ENCODE measurements at regions not wholly inside any gene's neighbourhood (a gene's known extent, or its start where the extent isn't known, plus 50 kb on each side); places are given as distances from the start of the nearest gene placed in this dataset.

DNA sequence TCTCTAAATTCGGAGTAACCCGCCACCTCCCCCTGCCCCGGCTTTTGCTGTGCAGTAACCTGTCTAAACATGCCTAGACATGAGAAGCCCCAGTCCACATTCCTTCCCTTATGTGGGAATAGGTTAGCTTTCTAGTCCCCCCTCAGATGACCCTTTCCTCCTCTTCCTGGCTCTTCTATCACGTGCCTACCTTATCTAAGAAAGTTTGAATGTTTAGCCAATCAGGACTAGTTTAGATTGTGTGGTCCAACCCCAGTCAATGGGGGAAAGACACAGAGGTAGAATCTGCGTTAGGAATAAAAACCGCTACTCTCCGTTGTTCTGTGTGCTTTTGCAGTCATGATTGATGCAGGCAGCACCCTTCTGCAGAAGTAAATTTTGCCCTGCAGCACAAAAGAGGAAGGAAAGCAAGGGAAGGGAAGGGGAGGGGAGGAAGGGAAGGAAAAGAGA lies 69.0 kb upstream of the CD93 start:
- no peak for DNase-seq (ENCODE audit: extremely low read depth, low read depth, low spot score)

- no peak for DNase-seq (ENCODE audit: extremely low read depth, low read depth, low spot score)
These were observed 67.7 kb upstream of the CD93 start for GRCh38 chr20:23153696-23154341.

GRCh38 chr20:23152902-23153301 lies 66.8 kb upstream of the CD93 start:
- DNase-seq (ENCODE audit: extremely low read depth, low read depth, low spot score): no peak

- DNase-seq (ENCODE audit: extremely low read depth, low read depth, low spot score): peak; percentile 63
These were observed 66.3 kb upstream of the CD93 start for GRCh38 chr20:23152308-23152892.

- no peak for DNase-seq (ENCODE audit: extremely low read depth, low read depth, low spot score)
These were observed 65.8 kb upstream of the CD93 start for GRCh38 chr20:23151885-23152284.

DNA sequence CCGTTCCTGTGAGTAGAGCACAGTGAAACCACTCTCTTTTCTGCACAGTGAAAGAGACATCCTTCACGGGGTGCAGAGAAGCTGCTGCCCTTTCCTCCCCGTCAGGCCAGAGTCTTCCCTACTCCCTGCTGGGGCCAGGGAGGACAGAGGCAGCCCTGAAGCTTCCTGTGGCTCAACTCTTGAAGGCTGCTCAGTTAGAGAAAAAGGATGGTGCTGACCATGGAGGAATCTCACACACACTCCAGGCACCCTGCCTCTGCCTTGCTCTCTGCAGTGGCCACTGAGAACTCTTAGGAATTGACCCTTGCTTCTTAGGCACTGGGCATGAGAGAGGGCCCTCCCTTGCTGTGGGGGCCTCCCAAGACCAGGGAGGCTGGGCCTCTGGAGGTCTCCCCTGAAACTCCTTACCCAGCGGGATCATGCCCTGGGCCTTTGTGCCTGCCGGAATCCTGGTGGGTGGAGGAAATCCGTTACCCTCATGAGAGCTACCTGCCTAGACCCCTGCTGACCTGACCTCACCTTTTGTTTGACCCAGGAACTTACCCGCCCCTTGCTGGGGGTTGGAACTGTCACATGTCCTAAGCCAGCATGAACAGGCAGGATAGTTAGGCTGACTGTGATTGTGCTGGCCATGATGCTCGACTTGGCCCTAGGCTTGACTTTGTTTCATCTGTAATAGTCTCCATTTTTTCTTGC lies 65.0 kb upstream of the CD93 start:
- DNase-seq (ENCODE audit: extremely low read depth, low read depth, low spot score): no peak

GRCh38 chr20:23150304-23151007 lies 64.3 kb upstream of the CD93 start:
- DNase-seq (ENCODE audit: extremely low read depth, low read depth, low spot score): no peak

DNA sequence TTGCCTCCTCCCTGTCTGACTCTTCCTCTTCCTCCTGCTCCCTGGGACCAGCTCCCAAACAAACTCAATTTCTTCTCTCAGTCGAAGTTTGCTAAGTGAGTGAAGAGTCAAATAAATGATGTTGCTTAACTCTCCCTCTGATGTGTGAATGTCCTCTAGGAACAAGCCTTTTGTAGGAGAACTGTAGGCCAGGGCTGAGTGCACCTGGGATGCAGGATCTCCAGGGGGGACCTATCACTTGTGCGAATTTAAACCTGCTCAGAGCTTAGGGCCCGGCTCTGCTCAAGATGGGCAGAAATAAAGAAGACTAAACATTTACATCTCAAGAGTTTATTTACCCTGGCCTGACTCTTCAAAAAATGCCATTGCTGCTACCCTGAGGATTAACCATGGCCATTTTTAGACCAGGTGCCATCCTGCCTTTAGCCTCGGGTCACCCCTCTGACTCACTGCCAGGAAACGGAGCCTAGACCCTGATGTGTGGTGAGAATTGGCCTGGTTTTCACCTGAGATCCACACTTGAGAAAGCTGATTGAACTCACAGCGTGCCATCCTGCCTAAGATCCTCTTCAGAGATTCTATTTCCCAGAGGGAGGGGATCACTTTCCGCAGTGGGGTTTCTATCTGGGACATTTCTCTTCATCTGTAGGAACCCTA lies 63.6 kb upstream of the CD93 start:
- no peak for DNase-seq (ENCODE audit: extremely low read depth, low read depth, low spot score)

DNA sequence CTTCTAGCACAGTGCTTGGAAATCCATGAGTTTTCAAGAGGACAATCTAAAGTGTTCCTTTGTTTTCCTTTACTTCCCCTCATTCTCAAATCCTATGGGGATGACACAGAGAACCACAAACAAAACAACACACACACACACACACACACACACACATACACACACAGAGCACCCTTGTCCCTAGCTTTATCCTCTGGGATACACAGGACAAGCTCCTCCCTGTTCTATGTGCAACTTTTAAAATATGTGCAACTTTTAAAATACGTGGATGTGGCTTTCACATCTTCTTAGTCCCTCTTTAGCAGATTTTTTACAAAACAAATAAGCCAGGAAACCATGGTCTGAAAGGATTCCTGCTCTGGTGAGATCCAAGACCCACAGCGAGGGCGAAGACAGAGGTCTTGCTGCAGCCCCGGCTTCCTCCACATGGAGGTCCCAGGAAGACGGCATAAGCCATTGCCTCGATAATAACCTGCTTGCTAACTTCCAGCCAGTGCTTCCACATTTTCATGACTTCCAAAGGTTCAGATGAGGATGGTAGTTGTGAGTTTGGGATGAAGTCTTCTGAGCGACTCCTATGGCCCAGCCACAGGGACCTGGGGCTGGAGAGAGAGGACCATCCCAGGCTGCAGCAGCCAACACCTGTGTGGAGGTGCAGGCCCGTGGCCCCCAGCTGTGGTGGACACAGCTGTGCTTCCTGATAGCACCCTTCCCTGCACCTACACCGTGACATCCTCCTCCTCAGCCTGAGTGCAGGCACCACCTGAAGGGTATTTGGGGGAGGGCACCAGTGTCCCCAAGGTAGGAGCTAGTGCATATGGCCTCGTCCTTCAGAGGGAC lies 62.8 kb upstream of the CD93 start:
- no peak for DNase-seq (ENCODE audit: extremely low read depth, low read depth, low spot score)

- DNase-seq (ENCODE audit: extremely low read depth, low read depth, low spot score): no peak
These were observed 62.0 kb upstream of the CD93 start for GRCh38 chr20:23147964-23148730.

DNA sequence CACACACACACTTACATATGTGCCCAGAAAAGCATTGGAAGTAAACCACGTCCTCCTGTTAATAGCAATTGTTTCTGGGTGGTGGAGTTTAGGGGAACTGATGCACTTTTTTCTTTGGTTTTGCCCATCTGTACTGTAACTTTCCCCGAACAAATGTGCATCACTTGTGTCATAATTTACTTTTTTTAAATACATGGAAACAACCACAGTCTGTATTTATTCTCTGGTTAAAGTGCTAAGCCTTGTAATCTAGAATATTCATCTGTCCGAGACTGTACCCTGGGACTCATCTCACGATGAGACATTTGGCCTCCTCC lies 61.5 kb upstream of the CD93 start:
- no peak for DNase-seq (ENCODE audit: extremely low read depth, low read depth, low spot score)

GRCh38 chr20:23146857-23147637 lies 60.9 kb upstream of the CD93 start:
- DNase-seq (ENCODE audit: extremely low read depth, low read depth, low spot score): no peak

DNA sequence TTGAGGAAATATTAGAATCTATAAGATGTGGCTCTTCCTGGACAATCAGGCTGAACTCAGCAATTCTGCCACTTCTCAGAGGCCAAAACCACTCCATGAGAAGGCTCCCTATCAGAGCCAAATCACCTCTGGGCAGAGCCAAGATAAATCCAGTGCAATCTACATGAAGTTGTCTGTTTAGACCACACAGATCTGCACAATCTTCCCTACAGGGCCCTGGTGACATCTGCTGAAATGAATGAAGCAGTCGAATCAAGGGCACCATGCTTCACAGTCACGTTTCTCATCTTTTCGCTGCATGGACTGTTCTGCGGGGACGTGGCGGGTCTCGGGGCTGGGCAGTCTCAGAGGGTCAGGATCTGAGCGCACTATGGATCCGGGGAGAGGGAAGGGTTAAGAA lies 60.1 kb upstream of the CD93 start:
- no peak for DNase-seq (ENCODE audit: extremely low read depth, low read depth, low spot score)

DNA sequence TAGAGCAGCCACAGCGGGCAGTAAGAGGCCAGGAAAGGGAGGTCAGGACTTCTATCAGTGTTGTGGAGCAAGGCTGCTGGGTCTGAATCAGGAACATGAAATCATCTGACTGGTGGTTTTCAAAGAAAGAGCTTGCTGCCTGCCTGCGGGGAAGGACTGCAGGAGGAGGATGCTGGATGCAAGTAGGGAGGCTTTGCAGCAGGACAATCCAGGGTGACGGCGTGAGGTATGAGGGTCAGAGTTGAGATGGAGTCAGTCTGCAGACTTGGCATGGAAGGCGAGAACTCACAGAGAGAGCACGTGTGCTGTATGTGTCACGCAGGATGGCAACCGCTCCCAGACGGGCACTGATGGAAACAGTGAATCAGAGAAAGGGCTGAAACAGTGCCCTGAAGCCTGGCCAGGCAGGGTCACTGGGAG lies 59.2 kb upstream of the CD93 start:
- peak; percentile 75 for DNase-seq (ENCODE audit: extremely low read depth, low read depth, low spot score)

DNA sequence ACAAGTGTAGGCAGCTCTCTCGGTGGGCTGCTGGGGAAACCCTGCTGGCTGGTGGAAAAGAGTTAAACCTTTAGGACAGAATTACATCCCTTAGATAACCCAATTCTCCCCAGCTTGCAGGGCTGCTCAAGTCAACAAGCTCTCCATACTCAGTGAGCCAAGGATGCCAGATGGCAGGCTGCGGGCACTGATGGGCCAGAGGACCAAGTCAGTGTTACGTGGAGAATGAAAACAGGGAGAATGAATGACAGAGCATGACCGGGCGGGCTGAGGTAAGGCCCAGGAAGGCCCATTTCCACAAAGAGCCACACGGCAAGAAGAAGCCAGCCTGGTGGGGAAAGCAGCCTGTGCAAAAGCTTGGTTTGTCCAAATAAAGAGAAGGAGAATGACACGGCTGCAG lies 58.7 kb upstream of the CD93 start:
- DNase-seq (ENCODE audit: extremely low read depth, low read depth, low spot score): no peak

DNA sequence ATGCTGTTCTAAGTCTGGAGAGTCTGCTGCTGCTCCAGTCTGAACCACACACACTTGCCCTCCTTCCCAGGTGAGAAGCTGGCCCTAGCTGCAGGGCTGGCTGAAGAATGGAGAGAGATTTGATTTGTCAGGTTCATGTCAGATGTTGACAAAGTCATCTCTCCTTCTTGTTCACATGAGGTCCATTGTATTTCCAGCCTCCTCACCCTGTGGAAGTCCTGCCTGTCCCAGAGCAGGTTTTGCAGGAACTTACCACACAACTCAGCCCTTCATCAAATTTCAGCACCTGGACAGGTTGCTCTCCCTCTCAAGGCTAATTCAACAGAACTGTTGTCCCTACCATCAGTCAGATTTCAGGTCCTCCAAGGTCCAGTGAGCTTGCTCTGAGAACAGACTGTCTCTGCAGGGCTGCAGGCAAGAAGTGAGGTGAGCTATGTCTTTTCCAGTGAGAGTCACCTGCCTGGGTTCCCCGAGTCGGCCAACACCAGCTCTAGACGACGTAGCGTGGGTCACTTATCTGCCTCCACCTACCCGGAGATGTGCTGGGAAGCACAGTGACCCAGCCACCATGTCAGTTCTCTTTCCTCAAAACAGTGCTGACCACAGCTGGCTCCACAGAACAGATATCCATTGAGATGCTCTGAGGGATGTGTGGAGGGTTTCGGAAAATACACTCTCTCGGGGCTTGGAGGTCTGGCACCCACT lies 58.0 kb upstream of the CD93 start:
- no peak for DNase-seq (ENCODE audit: extremely low read depth, low read depth, low spot score)

DNA sequence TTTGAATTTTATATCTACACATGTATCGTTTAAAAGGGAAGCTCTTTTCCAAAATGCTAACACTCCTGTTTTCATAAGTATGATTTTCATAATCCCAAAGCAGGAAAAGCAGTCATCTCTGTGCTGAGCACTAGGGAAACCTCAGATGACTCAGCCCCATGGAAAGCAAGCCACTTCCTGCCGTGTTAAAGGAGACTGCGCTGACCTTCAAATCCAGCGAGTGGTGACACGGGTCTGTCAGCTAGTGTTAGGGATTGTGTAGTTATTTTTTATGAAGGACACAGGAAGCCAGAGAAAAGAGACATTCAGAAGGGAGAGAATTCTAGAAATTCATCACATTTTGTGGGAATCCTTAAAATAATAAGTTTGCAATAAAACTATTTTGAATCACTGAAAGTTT lies 57.0 kb upstream of the CD93 start:
- peak; percentile 80 for DNase-seq (ENCODE audit: extremely low read depth, low read depth, low spot score)
